ENCODE measurements at regions not wholly inside any gene's neighbourhood (a gene's known extent, or its start where the extent isn't known, plus 50 kb on each side); places are given as distances from the start of the nearest gene placed in this dataset.
A peak's percentile ranks its signal among the peaks of the same experiment; 100 is the strongest.
"Not testable (repeated sequence)": the region's sequence is repeated elsewhere in the genome, so short reads cannot be mapped to it uniquely, and the experiment has no call there.

DNA sequence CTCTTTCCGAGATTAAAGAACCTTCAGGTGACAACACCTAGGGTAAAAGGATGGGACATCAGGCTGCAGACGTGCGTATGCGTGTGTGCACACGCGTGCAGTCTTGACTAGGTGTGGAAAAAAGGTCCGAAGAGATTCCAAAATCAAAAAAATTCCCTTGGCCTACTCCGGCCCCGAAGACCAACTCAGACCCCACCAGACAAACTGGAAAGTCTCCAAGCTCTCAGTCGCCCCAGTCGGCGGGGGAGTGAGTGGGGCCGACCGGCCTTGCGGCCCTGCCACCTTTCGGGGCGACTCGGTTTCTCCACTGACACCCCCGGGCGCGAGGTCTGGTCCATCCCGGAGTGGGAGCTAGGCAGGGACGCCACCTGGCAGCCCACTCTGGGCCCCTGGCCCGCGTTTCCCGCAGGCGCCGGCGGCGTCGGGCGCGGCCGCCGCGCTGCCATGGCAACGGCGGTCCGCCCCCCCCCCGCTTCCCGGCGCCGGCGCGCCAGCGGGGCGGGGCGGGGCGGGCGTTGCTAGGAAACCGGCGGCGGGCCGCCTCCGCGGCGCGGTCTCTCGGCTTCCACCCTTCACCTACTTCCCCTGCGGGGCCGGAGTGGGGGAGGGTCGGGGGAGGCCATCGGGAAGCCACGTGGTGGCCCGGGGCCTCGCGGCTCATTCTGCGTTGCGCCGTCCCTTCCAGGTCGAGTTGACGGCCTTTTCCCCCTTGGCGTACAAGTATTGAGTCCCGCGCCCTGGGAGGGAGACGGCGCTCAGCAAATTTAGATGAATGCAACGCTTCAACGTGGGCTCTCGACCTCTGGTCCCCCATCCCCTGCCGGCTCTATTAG is 253.1 kb downstream of the EFCAB11 start:
- DNase-seq (ENCODE audit: low spot score): peak; percentile 92
- peak; percentile 96 for ATAC-seq
- intact Hi-C loops (cut with DNase I): no loop called here

DNA sequence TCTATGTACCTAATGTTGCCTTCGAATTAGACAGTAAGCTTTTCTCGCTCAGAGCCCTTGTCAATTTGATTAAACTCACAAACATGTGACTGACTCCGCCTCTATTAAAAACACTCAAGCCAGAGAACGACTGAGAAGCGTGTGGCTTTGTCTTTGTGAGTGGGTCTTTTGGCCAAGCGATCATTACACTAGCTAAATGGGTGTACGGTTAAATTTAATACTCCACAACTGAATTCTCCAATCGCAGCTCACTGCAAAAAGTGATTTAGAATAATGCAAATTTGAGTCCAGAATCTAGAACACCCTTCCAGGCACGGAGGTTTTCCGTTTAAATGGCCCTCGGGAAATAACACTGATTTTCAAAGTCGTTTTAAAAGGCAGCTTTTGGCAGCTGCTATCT is 253.7 kb downstream of the EFCAB11 start:
- ATAC-seq (no peak), DNase-seq (ENCODE audit: low spot score) (no peak)
- intact Hi-C loops (cut with DNase I): no loop called here

DNA sequence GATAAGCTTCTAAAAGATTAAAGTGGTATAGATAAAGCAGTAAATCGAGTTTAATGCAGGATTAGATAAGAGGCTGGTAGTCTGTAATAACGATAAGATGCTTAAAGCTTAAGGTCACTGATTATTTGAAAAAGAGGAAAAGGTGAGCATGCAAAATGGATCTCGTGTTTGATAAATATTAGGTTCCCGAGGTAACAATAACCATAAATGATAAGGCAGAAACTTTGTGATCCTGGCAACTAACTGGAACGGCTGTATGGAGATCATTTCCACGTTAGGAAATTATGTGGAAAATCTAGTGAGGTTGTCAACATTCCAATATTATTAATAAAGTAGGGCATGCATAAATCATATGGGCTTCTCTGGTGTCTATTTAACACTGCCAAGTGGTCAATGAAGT is 255.5 kb downstream of the EFCAB11 start:
- ATAC-seq: no peak
- intact Hi-C loops (cut with DNase I): no loop called here

DNA sequence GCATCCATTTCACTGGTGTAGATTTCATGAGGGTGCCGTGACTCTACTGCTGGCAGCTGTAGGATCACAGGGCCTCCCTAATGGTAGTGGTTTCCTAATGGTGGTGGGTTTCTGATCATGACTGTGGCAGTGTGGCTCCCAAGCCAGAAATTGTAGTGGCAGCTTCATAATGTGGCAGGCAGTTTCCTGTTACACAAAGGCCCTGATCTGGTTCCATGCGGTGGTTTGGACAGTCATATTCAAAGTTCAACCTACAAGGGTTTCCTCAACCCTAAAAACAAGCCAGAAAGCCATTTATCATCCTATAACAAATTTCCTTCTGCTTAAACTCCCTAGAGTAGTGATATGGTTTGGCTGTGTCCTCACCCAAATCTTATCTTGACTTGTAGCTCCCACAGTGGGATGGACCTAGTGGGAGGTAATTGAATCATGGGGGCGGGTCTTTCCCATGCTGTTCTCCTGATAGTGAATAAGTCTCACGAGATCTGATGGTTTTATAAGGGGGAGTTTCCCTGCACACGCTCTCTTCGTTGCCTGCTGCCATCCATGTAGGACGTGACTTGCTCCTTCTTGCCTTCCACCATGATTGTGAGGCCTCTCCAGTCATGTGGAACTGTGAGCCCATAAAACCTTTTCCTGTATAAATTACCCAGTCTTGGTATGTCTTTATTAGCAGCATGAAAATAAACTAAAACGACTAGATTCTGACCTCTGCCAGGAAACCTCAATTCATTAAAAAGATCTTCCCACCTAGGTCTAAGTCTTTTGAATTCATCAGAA is 257.1 kb downstream of the EFCAB11 start:
- no peak for DNase-seq (ENCODE audit: low spot score)
- intact Hi-C loops (cut with DNase I): no loop called here
- no peak for ATAC-seq

More for the DNA sequence above, 255.5 kb downstream of the EFCAB11 start:
- DNase-seq (ENCODE audit: low spot score): no peak

DNA sequence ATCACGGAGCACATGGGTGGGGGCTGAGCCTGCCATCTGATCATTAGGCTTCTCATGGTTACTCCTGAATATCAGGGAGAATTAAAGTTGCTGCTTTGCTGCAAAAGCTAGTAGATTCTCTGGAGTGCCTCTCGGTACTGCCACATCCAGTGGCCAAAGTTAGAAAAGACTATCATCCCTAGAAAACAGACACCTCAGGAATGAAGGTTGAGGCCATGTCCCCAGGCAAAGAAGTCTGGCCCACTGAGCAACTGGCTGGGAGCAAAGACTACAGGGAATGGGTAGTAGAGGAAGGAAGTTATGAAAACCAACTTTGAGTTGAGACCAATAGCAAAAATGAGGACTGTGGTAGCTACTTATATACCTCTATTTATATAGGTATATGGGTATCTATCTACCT is 258.7 kb downstream of the EFCAB11 start:
- intact Hi-C loops (cut with DNase I): no loop called here
- ATAC-seq (no peak), DNase-seq (ENCODE audit: low spot score) (no peak)

DNA sequence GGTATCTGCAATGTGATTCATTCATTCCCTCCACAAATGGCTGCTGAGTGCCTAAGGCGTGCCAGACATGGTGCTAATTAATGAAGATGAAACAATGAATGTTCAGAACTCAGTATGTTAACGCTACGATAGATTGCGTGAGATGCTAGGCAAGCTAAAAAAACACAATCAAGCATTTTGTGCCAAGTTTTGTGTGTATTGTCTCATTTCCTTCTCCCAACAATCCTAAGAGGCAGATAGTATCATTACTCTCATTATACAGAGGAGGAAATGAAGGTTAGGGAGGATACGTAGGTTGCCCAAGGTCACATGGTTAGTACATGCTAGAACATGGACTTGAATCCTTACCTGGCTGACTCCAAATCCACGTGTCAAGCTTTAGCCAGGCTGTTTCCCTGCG is 264.4 kb downstream of the EFCAB11 start:
- ATAC-seq: no peak
- intact Hi-C loops (cut with DNase I): no loop called here

DNA sequence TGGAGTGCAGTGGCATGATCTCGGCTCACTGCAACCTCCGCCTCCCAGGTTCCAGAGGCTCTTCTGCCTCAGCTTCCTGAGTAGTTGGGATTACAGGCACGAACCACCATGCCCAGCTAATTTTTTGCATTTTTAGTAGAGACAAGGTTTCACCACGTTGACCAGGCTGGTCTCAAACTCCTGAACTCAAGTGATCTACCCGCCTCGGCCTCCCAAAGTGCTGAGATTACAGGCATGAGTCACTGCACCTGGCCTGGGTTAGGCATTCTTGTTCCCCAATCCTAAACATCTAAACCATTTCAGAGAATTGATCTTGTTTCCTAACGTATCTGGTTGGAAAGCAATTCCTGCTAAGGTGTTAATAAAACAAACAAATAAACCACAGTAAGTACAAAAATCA is 264.8 kb downstream of the EFCAB11 start:
- DNase-seq (ENCODE audit: low spot score); intact Hi-C loops (cut with DNase I); ATAC-seq: not testable (repeated sequence)

More for the DNA sequence above, 264.4 kb downstream of the EFCAB11 start:
- no peak for DNase-seq (ENCODE audit: low spot score)

DNA sequence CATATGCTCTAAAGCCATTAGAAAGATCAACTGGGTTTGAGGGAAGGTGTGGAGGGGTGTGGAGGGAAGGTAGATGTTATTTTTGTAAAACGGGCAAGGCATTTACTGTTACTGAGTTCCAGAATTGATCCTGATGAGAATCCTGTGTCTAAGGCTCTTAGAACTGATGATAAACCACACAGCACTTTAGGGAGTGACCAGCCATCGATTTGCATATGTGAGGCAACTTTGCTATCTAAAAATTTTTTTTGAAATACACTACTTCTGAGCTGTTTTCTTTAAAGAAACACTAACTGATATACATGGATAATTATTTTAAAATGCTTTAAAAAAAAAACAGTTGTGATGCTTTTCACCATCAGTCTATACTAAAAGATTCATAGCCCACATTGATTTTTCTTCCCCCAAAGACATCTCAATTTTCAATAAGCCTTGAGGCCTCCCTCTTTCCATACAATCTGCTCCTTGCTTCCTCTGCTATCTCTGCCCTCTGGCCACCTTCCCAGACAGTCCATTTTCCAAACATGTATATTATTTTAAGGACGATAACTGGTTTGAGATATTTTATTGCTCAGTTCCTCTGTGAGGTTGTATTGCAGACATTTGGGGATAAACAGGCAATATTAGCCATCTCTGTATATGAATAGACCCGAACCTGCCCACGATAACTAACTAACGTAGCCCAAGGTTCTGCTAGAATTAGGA is 265.9 kb downstream of the EFCAB11 start:
- intact Hi-C loops (cut with DNase I): no loop called here
- ATAC-seq: no peak

DNA sequence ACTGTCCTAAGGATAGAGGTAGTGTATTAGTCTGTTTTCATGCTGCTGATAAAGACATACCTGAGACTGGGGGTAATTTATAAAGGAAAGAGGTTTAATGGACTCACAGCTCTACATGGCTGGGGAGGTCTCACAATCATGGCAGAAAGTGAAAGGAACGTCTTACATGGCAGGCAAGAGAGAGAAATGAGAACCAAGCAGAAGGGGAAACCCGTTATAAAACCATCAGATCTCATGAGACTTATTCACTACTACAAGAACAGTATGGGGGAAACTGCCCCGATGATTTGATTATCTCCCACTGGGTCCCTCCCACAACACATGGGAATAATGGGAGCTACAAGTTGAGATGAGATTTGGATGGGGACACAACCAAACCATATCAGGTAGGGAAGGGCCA is 267.4 kb downstream of the EFCAB11 start:
- DNase-seq (ENCODE audit: low spot score); intact Hi-C loops (cut with DNase I); ATAC-seq: not testable (repeated sequence)

More for the DNA sequence above, 265.9 kb downstream of the EFCAB11 start:
- no peak for DNase-seq (ENCODE audit: low spot score)

DNA sequence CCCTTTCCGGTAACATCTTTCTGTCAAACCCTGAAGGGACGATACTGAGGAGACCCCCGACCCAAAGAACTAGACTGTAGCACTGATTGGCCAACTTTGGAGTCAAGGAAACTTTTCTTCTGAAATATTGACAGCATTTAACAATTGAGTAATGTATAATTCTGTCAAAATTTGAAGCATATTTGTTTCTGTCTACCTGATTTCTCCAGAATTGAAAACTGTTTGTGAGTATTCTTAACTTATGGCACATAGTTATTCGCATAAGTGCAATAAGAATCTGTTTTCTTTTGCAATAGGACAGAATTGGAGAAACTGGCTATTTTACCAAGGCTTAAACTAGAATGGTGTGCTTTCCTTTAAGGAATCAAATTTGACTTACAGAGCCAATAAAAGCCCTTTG is 267.1 kb upstream of the FOXN3 start:
- intact Hi-C loops (cut with DNase I): no loop called here
- no peak for DNase-seq (ENCODE audit: low spot score)
- ATAC-seq: no peak

DNA sequence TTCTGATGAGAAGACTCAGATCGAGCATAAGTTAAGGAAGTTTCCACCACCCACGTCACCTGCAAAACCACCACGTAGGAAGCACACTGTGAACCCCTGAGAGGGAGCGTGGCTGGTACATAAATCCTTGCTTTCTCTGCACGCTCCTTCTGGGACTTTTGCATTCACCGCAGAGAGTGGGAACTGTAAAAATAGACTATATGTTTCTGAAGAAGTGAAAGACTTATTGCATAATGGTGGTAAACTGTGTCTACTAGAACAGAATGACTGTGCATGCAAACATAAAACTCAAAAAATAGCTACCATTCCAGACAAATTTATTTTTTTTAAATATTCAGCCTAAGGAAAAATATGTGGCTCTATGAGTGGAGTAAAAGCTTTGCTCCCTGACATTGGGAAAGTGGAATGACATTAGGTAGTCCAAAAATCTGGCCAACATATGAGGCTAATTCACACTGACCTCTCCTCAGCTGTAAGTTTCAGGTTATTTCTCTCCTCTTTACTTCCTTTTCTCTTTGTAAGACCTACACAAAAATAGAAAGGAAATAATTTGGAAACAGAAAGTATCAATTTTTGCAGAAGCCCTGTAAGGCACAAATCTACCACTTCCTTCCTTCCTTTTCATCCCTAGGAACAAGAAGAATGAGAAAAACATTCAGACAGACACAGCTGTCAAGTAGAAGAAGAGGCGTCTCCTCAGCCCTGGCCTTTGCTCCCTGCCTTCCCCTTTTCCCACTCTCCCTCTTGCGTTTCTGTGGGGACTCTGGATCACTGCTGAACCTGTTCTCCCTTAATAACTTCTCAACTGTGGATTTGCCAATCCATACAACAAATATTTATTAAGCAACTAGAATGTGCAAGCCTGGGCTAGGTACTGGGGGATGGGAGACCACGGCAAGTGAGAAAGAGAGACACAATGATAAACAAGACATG is 264.3 kb upstream of the FOXN3 start:
- intact Hi-C loops (cut with DNase I): no loop called here
- DNase-seq (ENCODE audit: low spot score) (no peak), ATAC-seq (peak; percentile 59)

DNA sequence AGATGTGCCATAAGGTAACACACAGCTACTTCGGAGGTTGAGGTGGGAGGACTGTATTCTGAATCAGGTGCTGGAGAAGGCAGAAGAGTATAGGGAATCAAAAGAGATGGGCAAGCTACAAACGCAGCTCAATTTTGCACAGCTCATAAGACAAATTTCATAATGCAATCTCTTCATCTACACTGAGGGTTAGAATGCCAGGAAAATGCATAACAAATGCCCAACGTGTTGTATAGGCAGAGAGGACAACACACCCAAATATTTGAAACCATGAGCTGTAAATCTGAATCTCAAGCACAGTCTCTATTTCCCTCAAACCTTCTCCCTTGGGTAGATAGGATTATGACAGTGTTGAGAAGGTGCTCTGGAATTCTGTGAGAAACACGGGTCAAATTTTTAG is 263.1 kb upstream of the FOXN3 start:
- no peak for DNase-seq (ENCODE audit: low spot score)
- no peak for ATAC-seq
- intact Hi-C loops (cut with DNase I): no loop called here

DNA sequence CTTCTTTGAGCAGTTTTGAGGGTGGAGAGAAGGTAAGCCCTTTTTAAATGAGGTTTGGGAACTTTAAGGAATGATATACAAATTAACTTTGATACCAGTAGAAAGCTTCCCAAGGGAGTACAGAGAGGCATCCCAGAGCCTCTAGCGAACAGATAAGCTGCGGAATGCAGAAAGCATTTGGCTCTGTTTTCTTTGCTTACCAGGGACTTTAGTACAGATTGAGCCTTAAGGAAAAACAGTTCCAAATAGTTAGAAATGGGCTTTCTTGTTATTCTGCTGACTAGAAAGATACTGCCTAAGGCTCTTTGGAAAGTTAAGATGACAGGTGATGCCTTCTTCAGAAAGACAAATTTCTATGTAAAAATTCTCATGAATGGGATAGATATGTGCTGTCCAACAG is 261.7 kb upstream of the FOXN3 start:
- intact Hi-C loops (cut with DNase I): no loop called here
- DNase-seq (ENCODE audit: low spot score) (no peak), ATAC-seq (no peak)

DNA sequence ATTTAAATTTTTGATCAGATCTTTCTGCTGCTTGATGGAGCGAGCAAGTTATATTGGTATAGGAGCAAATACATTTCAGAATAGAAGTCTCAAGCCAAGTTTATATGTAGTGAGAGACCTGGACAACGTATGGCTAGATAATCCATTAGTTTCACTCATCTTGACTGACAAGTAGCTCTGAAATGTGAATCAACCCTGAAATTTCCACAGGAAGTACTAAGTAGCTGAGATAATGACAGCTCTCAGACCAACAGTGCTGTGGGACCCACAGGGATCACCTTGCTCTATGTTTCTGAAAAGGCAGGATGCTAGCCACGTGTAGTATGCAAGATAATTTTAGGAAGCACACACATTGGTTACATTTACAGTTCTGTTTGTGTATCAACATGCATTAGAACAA is 258.6 kb upstream of the FOXN3 start:
- ATAC-seq (no peak), DNase-seq (ENCODE audit: low spot score) (no peak)
- intact Hi-C loops (cut with DNase I): no loop called here

DNA sequence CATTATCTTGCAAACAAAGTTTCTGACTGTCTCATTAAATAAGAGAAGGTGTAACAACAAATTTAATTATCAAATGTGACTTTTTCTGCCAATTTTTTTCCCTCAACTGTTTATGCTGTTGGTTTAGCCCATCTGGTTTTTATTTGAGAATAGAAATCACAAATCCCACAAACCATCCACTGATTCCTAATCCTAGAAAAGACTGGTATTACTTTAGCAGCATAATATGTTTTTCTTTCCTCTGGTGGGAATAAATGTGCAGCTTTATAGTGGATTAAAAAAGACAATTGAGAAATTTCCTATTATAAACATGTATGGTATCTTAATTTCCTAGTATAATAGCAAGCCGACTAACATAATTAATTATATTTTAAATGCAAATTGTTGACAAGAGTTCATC is 257.9 kb upstream of the FOXN3 start:
- no peak for DNase-seq (ENCODE audit: low spot score)
- ATAC-seq: no peak
- intact Hi-C loops (cut with DNase I): no loop called here

DNA sequence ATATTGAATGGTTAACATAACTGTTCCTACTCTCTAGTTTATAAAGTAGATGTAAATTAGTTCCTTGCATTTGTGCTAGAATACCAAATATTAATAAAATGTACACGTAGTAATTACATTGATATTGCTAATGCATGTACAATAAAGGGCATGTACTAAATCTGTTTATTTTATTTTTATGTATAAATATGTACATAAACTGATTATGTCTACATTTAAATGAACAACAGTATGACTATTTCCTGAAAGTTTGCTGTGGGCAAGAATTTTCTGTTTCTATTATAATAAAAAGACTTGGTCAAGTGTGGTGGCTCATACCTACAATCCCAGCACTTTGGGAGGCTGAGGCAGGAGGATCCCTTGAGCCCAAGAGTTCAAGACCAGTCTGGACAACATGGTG is 257.2 kb upstream of the FOXN3 start:
- DNase-seq (ENCODE audit: low spot score) (no peak), ATAC-seq (no peak)
- intact Hi-C loops (cut with DNase I): no loop called here

DNA sequence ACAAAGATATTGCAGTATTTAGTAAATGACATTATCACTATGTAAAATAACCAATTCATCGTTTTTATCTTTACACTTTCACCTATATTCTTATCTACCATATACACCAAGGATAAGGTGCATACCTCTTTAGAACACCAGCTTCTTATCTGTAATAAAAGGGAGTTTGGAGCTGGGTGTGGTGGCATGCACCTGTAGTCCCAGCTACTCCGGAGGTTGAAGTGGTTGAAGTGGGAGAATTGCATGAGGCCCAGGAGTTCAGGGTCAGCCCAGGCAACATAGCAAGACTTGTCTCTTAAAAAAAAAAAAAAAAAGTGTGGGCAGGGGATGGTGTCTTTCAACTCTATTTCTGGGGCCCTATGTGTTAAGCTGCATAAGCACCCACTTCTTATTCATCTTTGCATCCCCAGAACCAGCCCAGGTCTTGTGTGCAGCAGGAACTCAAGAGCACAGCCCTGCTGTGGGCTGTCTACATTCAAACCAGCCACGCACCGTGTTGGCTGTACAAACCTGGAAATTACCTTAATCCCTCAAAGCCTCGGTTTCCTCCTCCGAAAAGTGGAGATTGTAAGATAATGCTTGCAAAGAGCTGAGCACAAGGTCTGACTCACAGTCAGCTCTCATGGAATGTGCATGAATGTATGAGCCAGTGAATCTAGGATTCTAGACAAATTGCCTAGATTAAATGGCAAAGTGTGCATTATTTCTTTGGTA is 256.6 kb upstream of the FOXN3 start:
- no peak for DNase-seq (ENCODE audit: low spot score)
- intact Hi-C loops (cut with DNase I): no loop called here
- ATAC-seq: no peak
